ENCODE measurements at regions not wholly inside any gene's neighbourhood (a gene's known extent, or its start where the extent isn't known, plus 50 kb on each side); places are given as distances from the start of the nearest gene placed in this dataset.

GRCh38 chr3:139764936-139765335 is 87.2 kb upstream of the NMNAT3 start:
- no peak overlapping the region for H3K9ac ChIP-seq (ENCODE audit: low read depth, low read length)
- H3K79me2 ChIP-seq (ENCODE audit: insufficient read depth, low read length), result no peaks in the 10 kb centered on the region
- no peak overlapping the region for H3K27ac ChIP-seq (ENCODE audit: low read length)
- H3K36me3 ChIP-seq (ENCODE audit: insufficient read depth, low read length), result no peaks in the 10 kb centered on the region
- TF ChIP-seq CTCF (IDR thresholded peaks at IDR 0.05; ENCODE audit: borderline replicate concordance, extremely low read depth, low read length, poor library complexity, severe bottlenecking), result no peak
- no peak for TF ChIP-seq EZH2 (IDR thresholded peaks at IDR 0.05; ENCODE audit: borderline replicate concordance, low read depth, low read length, severe bottlenecking)
- no peak overlapping the region for H3K4me3 ChIP-seq (ENCODE audit: low read depth in 1 of 2, low read length in 2 of 2)
- no peak for DNase-seq
- H3K27me3 ChIP-seq (ENCODE audit: insufficient read depth, low read length, poor library complexity), result no peaks in the 10 kb centered on the region
- H3K4me2 ChIP-seq (ENCODE audit: insufficient read depth, low read length), result no peak overlapping the region
- no peaks in the 10 kb centered on the region for H3K4me1 ChIP-seq (ENCODE audit: insufficient read depth, low read length)
- no peaks in the 10 kb centered on the region for H3K9me3 ChIP-seq (ENCODE audit: insufficient read depth, low read length, severe bottlenecking)
- no peaks in the 10 kb centered on the region for H4K20me1 ChIP-seq (ENCODE audit: insufficient read depth, low read length)
- H2AFZ ChIP-seq (ENCODE audit: low read depth, low read length), result no peak overlapping the region
- ATAC-seq (ENCODE audit: insufficient read depth, low read depth), result no peak

GRCh38 chr3:139764069-139764905 is 86.5 kb upstream of the NMNAT3 start:
- no peaks in the 10 kb centered on the region for H3K79me2 ChIP-seq (ENCODE audit: insufficient read depth, low read length)
- no peak overlapping the region for H3K4me2 ChIP-seq (ENCODE audit: insufficient read depth, low read length)
- no peak overlapping the region for H3K27ac ChIP-seq (ENCODE audit: low read length)
- no peaks in the 10 kb centered on the region for H4K20me1 ChIP-seq (ENCODE audit: insufficient read depth, low read length)
- no peaks in the 10 kb centered on the region for H3K4me1 ChIP-seq (ENCODE audit: insufficient read depth, low read length)
- H3K9ac ChIP-seq (ENCODE audit: low read depth, low read length), result no peak overlapping the region
- TF ChIP-seq EZH2 (IDR thresholded peaks at IDR 0.05; ENCODE audit: borderline replicate concordance, low read depth, low read length, severe bottlenecking) (no peak), CTCF (IDR thresholded peaks at IDR 0.05; ENCODE audit: borderline replicate concordance, extremely low read depth, low read length, poor library complexity, severe bottlenecking) (no peak)
- no peak overlapping the region for H3K4me3 ChIP-seq (ENCODE audit: low read depth in 1 of 2, low read length in 2 of 2)
- peaks cover 4% of the 10 kb centered on the region for H3K27me3 ChIP-seq (ENCODE audit: insufficient read depth, low read length, poor library complexity)
- no peak overlapping the region for H2AFZ ChIP-seq (ENCODE audit: low read depth, low read length)
- 0 out of 3 replicates have a peak, but pooled peaks have one; percentile 42 for ATAC-seq (ENCODE audit: insufficient read depth, low read depth)
- peak; percentile 5 for DNase-seq
- no peaks in the 10 kb centered on the region for H3K9me3 ChIP-seq (ENCODE audit: insufficient read depth, low read length, severe bottlenecking)
- no peaks in the 10 kb centered on the region for H3K36me3 ChIP-seq (ENCODE audit: insufficient read depth, low read length)

GRCh38 chr3:139762302-139762701 is 84.5 kb upstream of the NMNAT3 start:
- H3K27ac ChIP-seq (ENCODE audit: low read length), result no peak overlapping the region
- H3K4me2 ChIP-seq (ENCODE audit: insufficient read depth, low read length), result no peak overlapping the region
- H3K4me1 ChIP-seq (ENCODE audit: insufficient read depth, low read length), result no peaks in the 10 kb centered on the region
- H3K9ac ChIP-seq (ENCODE audit: low read depth, low read length), result no peak overlapping the region
- no peaks in the 10 kb centered on the region for H3K79me2 ChIP-seq (ENCODE audit: insufficient read depth, low read length)
- no peak overlapping the region for H3K4me3 ChIP-seq (ENCODE audit: low read depth in 1 of 2, low read length in 2 of 2)
- H2AFZ ChIP-seq (ENCODE audit: low read depth, low read length), result no peak overlapping the region
- ATAC-seq (ENCODE audit: insufficient read depth, low read depth) (no peak), DNase-seq (no peak)
- no peaks in the 10 kb centered on the region for H3K36me3 ChIP-seq (ENCODE audit: insufficient read depth, low read length)
- no peaks in the 10 kb centered on the region for H3K9me3 ChIP-seq (ENCODE audit: insufficient read depth, low read length, severe bottlenecking)
- TF ChIP-seq EZH2 (IDR thresholded peaks at IDR 0.05; ENCODE audit: borderline replicate concordance, low read depth, low read length, severe bottlenecking), result no peak
- no peaks in the 10 kb centered on the region for H4K20me1 ChIP-seq (ENCODE audit: insufficient read depth, low read length)
- H3K27me3 ChIP-seq (ENCODE audit: insufficient read depth, low read length, poor library complexity), result peaks cover 4% of the 10 kb centered on the region

GRCh38 chr3:139759470-139759869 is 81.7 kb upstream of the NMNAT3 start:
- H3K27me3 ChIP-seq (ENCODE audit: insufficient read depth, low read length, poor library complexity), result peaks cover 4% of the 10 kb centered on the region
- H3K36me3 ChIP-seq (ENCODE audit: insufficient read depth, low read length), result no peaks in the 10 kb centered on the region
- H4K20me1 ChIP-seq (ENCODE audit: insufficient read depth, low read length), result no peaks in the 10 kb centered on the region
- no peak overlapping the region for H3K4me2 ChIP-seq (ENCODE audit: insufficient read depth, low read length)
- no peak overlapping the region for H3K27ac ChIP-seq (ENCODE audit: low read length)
- ATAC-seq (ENCODE audit: insufficient read depth, low read depth) (no peak), DNase-seq (no peak)
- no peak overlapping the region for H3K4me3 ChIP-seq (ENCODE audit: low read depth in 1 of 2, low read length in 2 of 2)
- TF ChIP-seq CTCF (IDR thresholded peaks at IDR 0.05; ENCODE audit: borderline replicate concordance, extremely low read depth, low read length, poor library complexity, severe bottlenecking) (no peak), EZH2 (IDR thresholded peaks at IDR 0.05; ENCODE audit: borderline replicate concordance, low read depth, low read length, severe bottlenecking) (no peak)
- H3K79me2 ChIP-seq (ENCODE audit: insufficient read depth, low read length), result no peaks in the 10 kb centered on the region
- H3K9me3 ChIP-seq (ENCODE audit: insufficient read depth, low read length, severe bottlenecking), result no peaks in the 10 kb centered on the region
- no peaks in the 10 kb centered on the region for H3K4me1 ChIP-seq (ENCODE audit: insufficient read depth, low read length)
- H3K9ac ChIP-seq (ENCODE audit: low read depth, low read length), result no peak overlapping the region
- H2AFZ ChIP-seq (ENCODE audit: low read depth, low read length), result no peak overlapping the region

Data from DND-41 (cell line).